Peyer's patch (tissue), 4 donors: ENCODE measurements at regions not wholly inside any gene's neighbourhood (a gene's known extent, or its start where the extent isn't known, plus 50 kb on each side); places are given as distances from the start of the nearest gene placed in this dataset.

ENCODE experiments used
- POLR2A ChIP-seq, 2 donors: fragments of 450-650 bp; IDR thresholded peaks; one replicate each; pipeline ENCODE4 v1.5.1; 2017; ENCODE audit warnings: antibody characterized with exemption in 2 of 2, mild to moderate bottlenecking in 2 of 2, moderate library complexity in 2 of 2
- TF ChIP-seq, protein P1 (sequence below), 6 experiments: fragments of 450-650 bp in 4 of 6; fragments of 200-600 bp in 2 of 6; sonication (generic) in 1 of 6; IDR thresholded peaks; one replicate each; pipeline ENCODE4 v1.5.1; 2017 to 2019; ENCODE audit warnings: antibody characterized with exemption in 6 of 6, mild to moderate bottlenecking in 3 of 6, moderate library complexity in 1 of 6

DNA sequence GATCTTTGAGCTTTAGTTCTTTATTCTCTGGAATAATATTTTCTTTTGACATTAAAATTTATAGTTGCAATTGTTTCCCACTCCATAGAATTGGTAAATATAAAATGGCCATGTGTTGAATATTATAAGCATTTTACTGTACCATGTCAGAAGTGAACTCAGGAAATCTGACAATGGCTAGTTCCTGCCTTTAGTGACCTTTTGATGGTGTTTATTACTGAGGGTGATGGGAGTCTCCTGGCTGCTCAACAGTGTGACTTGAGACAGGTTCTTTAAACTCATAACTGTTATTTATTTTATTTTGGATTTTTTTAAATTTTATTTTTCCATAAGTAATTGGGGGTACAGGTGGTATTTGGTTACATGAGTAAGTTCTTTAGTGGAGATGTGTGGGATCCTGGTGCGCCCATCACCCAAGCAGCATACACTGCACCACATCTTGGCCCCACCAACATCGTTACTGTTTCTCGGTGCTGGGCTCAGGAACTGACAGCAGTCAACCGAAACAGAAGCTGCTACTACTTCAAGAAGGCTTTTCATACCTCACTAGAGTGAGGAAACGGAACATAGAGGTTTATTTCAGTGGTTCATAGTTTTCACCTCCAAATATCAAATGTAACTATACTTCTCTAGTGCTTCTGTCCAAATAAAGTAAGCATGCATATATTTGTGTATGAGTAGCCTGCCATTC lies 90.4 kb downstream of the PLEKHG1 start:
- TF ChIP-seq, protein P1, sequence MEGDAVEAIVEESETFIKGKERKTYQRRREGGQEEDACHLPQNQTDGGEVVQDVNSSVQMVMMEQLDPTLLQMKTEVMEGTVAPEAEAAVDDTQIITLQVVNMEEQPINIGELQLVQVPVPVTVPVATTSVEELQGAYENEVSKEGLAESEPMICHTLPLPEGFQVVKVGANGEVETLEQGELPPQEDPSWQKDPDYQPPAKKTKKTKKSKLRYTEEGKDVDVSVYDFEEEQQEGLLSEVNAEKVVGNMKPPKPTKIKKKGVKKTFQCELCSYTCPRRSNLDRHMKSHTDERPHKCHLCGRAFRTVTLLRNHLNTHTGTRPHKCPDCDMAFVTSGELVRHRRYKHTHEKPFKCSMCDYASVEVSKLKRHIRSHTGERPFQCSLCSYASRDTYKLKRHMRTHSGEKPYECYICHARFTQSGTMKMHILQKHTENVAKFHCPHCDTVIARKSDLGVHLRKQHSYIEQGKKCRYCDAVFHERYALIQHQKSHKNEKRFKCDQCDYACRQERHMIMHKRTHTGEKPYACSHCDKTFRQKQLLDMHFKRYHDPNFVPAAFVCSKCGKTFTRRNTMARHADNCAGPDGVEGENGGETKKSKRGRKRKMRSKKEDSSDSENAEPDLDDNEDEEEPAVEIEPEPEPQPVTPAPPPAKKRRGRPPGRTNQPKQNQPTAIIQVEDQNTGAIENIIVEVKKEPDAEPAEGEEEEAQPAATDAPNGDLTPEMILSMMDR (IDR thresholded peaks at IDR 0.05), result no peak
- TF ChIP-seq POLR2A (IDR thresholded peaks at IDR 0.05), result no peak
